ENCODE measurements at regions not wholly inside any gene's neighbourhood (a gene's known extent, or its start where the extent isn't known, plus 50 kb on each side); places are given as distances from the start of the nearest gene placed in this dataset.

DNA sequence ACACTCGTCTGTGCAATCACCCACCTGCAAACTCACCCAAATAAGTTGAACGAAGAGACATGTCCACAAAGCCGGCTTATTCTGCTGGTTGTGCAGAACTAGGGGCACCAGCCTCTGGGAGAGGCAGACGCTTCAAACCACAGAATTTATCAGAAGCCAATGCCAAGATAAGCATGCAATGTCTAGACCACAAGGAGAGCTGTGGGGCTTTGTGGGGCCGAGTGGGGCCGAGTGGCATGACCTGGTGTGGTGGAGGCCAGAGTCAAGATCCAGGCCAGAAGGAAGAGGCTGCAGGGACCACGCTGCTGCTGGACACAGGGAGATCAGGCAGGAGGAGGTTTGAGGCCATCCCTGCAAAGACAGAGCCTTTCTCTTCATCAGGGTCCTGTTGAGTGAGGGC is 259.0 kb downstream of the IRX2 start:
- no peaks in the 10 kb centered on the region for H4K20me1 ChIP-seq (ENCODE audit: insufficient read depth, low read length)
- H3K9me3 ChIP-seq (ENCODE audit: insufficient read depth, low read length): no peaks in the 10 kb centered on the region
- no peaks in the 10 kb centered on the region for H3K27me3 ChIP-seq (ENCODE audit: low read depth, low read length)
- no peaks in the 10 kb centered on the region for H3K4me1 ChIP-seq (ENCODE audit: low read length)
- H3K36me3 ChIP-seq (replicated peaks; ENCODE audit: low read depth, low read length): no peaks in the 10 kb centered on the region
- H3K4me3 ChIP-seq (ENCODE audit: low read length): no peak overlapping the region
- H3K27ac ChIP-seq (ENCODE audit: low read length): no peak overlapping the region
- H2AFZ ChIP-seq (ENCODE audit: low read depth, low read length): no peak overlapping the region
- no peak overlapping the region for H3K4me2 ChIP-seq (ENCODE audit: low read length)
- TF ChIP-seq, protein P1, sequence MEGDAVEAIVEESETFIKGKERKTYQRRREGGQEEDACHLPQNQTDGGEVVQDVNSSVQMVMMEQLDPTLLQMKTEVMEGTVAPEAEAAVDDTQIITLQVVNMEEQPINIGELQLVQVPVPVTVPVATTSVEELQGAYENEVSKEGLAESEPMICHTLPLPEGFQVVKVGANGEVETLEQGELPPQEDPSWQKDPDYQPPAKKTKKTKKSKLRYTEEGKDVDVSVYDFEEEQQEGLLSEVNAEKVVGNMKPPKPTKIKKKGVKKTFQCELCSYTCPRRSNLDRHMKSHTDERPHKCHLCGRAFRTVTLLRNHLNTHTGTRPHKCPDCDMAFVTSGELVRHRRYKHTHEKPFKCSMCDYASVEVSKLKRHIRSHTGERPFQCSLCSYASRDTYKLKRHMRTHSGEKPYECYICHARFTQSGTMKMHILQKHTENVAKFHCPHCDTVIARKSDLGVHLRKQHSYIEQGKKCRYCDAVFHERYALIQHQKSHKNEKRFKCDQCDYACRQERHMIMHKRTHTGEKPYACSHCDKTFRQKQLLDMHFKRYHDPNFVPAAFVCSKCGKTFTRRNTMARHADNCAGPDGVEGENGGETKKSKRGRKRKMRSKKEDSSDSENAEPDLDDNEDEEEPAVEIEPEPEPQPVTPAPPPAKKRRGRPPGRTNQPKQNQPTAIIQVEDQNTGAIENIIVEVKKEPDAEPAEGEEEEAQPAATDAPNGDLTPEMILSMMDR (IDR thresholded peaks at IDR 0.05; ENCODE audit: low read depth, low read length): no peak
- TF ChIP-seq EZH2phosphoT487 (IDR thresholded peaks at IDR 0.05; ENCODE audit: low read depth): no peak
- no peak overlapping the region for H3K9ac ChIP-seq (ENCODE audit: low read length)
- H3K79me2 ChIP-seq (ENCODE audit: low read length): no peaks in the 10 kb centered on the region

DNA sequence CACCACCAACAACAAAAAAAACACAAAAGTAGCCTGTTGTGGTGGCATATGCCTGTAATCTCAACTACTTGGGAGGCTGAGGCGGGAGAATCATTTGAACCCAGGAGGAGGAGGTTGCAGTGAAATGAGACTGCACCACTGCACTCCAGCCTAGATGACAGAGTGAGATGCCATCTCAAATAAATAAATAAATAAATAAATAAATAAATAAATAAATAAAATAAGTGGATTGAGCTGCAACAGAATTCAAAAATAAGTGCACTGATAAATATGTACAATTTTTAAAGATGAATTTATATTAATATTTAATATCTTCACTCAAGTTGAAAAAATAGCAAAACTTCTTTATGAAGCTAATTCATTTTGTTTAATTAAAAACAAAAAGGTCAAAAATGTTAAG is 259.6 kb downstream of the IRX2 start:
- Histone ChIP-seq H3K4me2 (ENCODE audit: low read length) (no peak overlapping the region), H3K27me3 (ENCODE audit: low read depth, low read length) (no peaks in the 10 kb centered on the region), H3K9me3 (ENCODE audit: insufficient read depth, low read length) (no peaks in the 10 kb centered on the region), H3K27ac (ENCODE audit: low read length) (no peak overlapping the region), H2AFZ (ENCODE audit: low read depth, low read length) (no peak overlapping the region), H3K4me1 (ENCODE audit: low read length) (no peaks in the 10 kb centered on the region), H3K79me2 (ENCODE audit: low read length) (no peaks in the 10 kb centered on the region), H3K4me3 (ENCODE audit: low read length) (no peak overlapping the region), H3K36me3 (replicated peaks; ENCODE audit: low read depth, low read length) (no peaks in the 10 kb centered on the region), H3K9ac (ENCODE audit: low read length) (no peak overlapping the region), H4K20me1 (ENCODE audit: insufficient read depth, low read length) (no peaks in the 10 kb centered on the region)
- TF ChIP-seq, protein P1 (IDR thresholded peaks at IDR 0.05; ENCODE audit: low read depth, low read length): no peak
- TF ChIP-seq EZH2phosphoT487 (IDR thresholded peaks at IDR 0.05; ENCODE audit: low read depth): no peak

DNA sequence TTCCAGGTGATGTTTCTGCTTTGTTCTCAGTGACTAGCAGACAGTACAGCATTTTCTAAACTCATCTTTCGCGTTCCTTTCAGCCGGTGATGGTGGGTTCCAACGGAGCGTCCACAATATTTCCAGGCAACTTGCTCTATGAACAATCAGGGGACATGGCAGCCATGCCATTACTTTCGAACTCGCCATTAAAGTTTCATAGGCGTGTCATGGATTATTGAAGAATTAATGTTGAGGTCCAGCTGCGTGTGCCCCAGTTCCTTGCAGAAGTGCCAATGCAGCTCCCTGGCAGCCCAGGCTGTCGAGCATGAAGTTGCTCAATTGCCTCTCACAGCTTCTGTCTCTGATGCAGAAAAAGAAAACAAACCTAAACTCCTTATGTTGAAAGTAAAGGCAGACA is 262.2 kb downstream of the IRX2 start:
- H3K4me1 ChIP-seq (ENCODE audit: low read length): no peaks in the 10 kb centered on the region
- H3K4me3 ChIP-seq (ENCODE audit: low read length): no peak overlapping the region
- TF ChIP-seq EZH2phosphoT487 (IDR thresholded peaks at IDR 0.05; ENCODE audit: low read depth): no peak
- TF ChIP-seq, protein P1 (IDR thresholded peaks at IDR 0.05; ENCODE audit: low read depth, low read length): no peak
- no peak overlapping the region for H2AFZ ChIP-seq (ENCODE audit: low read depth, low read length)
- H3K27me3 ChIP-seq (ENCODE audit: low read depth, low read length): no peaks in the 10 kb centered on the region
- no peaks in the 10 kb centered on the region for H3K36me3 ChIP-seq (replicated peaks; ENCODE audit: low read depth, low read length)
- no peak overlapping the region for H3K4me2 ChIP-seq (ENCODE audit: low read length)
- H3K79me2 ChIP-seq (ENCODE audit: low read length): no peaks in the 10 kb centered on the region
- no peaks in the 10 kb centered on the region for H3K9me3 ChIP-seq (ENCODE audit: insufficient read depth, low read length)
- no peak overlapping the region for H3K27ac ChIP-seq (ENCODE audit: low read length)
- no peak overlapping the region for H3K9ac ChIP-seq (ENCODE audit: low read length)
- H4K20me1 ChIP-seq (ENCODE audit: insufficient read depth, low read length): no peaks in the 10 kb centered on the region

DNA sequence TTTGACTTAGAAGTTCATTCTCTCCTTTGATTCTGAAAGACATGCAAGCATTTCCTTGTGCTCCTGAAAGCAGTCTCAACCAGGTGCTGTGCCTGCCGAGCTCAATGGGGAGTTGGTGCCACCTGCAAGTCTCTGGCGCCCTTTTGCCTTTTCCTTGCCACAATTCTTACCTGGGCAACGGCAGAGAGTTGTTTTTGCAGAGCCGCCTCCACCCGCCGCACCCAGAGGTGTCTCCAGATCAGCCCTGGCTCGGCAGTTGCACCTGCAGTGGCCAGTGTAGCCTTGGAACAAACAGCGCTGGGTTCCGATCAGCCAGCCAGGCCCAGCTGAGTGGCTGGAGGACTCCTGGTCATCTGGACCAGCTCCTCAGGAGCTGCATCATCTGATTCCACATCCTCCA is 262.9 kb downstream of the IRX2 start:
- Histone ChIP-seq H3K27me3 (ENCODE audit: low read depth, low read length) (no peaks in the 10 kb centered on the region), H3K4me3 (ENCODE audit: low read length) (no peak overlapping the region), H3K4me2 (ENCODE audit: low read length) (no peak overlapping the region), H3K36me3 (replicated peaks; ENCODE audit: low read depth, low read length) (no peaks in the 10 kb centered on the region), H3K27ac (ENCODE audit: low read length) (no peak overlapping the region), H3K79me2 (ENCODE audit: low read length) (no peaks in the 10 kb centered on the region), H3K9ac (ENCODE audit: low read length) (no peak overlapping the region), H4K20me1 (ENCODE audit: insufficient read depth, low read length) (no peaks in the 10 kb centered on the region), H3K4me1 (ENCODE audit: low read length) (no peaks in the 10 kb centered on the region), H3K9me3 (ENCODE audit: insufficient read depth, low read length) (no peaks in the 10 kb centered on the region), H2AFZ (ENCODE audit: low read depth, low read length) (no peak overlapping the region)
- no peak for TF ChIP-seq EZH2phosphoT487 (IDR thresholded peaks at IDR 0.05; ENCODE audit: low read depth)
- TF ChIP-seq, protein P1 (IDR thresholded peaks at IDR 0.05; ENCODE audit: low read depth, low read length): no peak

Data from OCI-LY3 (cell line).